ENCODE measurements at regions not wholly inside any gene's neighbourhood (a gene's known extent, or its start where the extent isn't known, plus 50 kb on each side); places are given as distances from the start of the nearest gene placed in this dataset.

- Histone ChIP-seq H3K9me3 (no peaks in the 10 kb centered on the region), H3K4me1 (no peaks in the 10 kb centered on the region), H3K27ac (replicated peaks in 1 of 4) (no peak overlapping the region), H3K4me3 (no peak overlapping the region), H3K27me3 (no peaks in the 10 kb centered on the region), H3K36me3 (no peaks in the 10 kb centered on the region)
- DNase-seq (ENCODE audit: extremely low spot score), result no peak
- 86% methylated on average over 1 of the region's 1 CpG for WGBS
- intact Hi-C loops (cut with DNase I), result no loop called here
- TF ChIP-seq POLR2AphosphoS5 (IDR thresholded peaks at IDR 0.05) (no peak), EP300 (IDR thresholded peaks at IDR 0.05) (no peak), POLR2A (IDR thresholded peaks at IDR 0.05; ENCODE audit: low read depth) (no peak), CTCF (IDR thresholded peaks at IDR 0.05) (no peak)
Measured at GRCh38 chr6:50135968-50136367, 86.2 kb upstream of the DEFB112 start.

GRCh38 chr6:50141100-50141499, 91.4 kb upstream of the DEFB112 start:
- H3K9me3 ChIP-seq, result no peaks in the 10 kb centered on the region
- no peaks in the 10 kb centered on the region for H3K4me1 ChIP-seq
- H3K4me3 ChIP-seq, result no peak overlapping the region
- H3K27ac ChIP-seq (replicated peaks in 1 of 4), result no peak overlapping the region
- DNase-seq (ENCODE audit: extremely low spot score), result no peak
- no peak for TF ChIP-seq POLR2AphosphoS5 (IDR thresholded peaks at IDR 0.05)
- TF ChIP-seq POLR2A (IDR thresholded peaks at IDR 0.05; ENCODE audit: low read depth), result no peak
- TF ChIP-seq CTCF (IDR thresholded peaks at IDR 0.05), result no peak
- TF ChIP-seq EP300 (IDR thresholded peaks at IDR 0.05), result no peak
- H3K36me3 ChIP-seq, result no peaks in the 10 kb centered on the region
- intact Hi-C loops (cut with DNase I), result no loop called here
- H3K27me3 ChIP-seq, result no peaks in the 10 kb centered on the region

GRCh38 chr6:50143011-50143719, 93.4 kb upstream of the DEFB112 start:
- Histone ChIP-seq H3K9me3 (no peaks in the 10 kb centered on the region), H3K27ac (replicated peaks in 1 of 4) (no peak overlapping the region), H3K4me3 (no peak overlapping the region), H3K36me3 (no peaks in the 10 kb centered on the region), H3K4me1 (no peaks in the 10 kb centered on the region), H3K27me3 (no peaks in the 10 kb centered on the region)
- no peak for TF ChIP-seq POLR2A (IDR thresholded peaks at IDR 0.05; ENCODE audit: low read depth)
- no peak for TF ChIP-seq EP300 (IDR thresholded peaks at IDR 0.05)
- no peak for TF ChIP-seq CTCF (IDR thresholded peaks at IDR 0.05)
- TF ChIP-seq POLR2AphosphoS5 (IDR thresholded peaks at IDR 0.05), result no peak
- WGBS, result 90% methylated on average over 2 of the region's 2 CpGs
- no peak for DNase-seq (ENCODE audit: extremely low spot score)
- intact Hi-C loops (cut with DNase I), result no loop called here

- intact Hi-C loops (cut with DNase I), result no loop called here
- no peak for DNase-seq (ENCODE audit: extremely low spot score)
- Histone ChIP-seq H3K27ac (replicated peaks in 1 of 4) (no peak overlapping the region), H3K27me3 (no peaks in the 10 kb centered on the region), H3K4me1 (no peaks in the 10 kb centered on the region), H3K9me3 (no peaks in the 10 kb centered on the region), H3K4me3 (no peak overlapping the region), H3K36me3 (no peaks in the 10 kb centered on the region)
- peak in 2 of 3 experiments; percentile 10 to 11 for TF ChIP-seq CTCF (IDR thresholded peaks at IDR 0.05)
- TF ChIP-seq POLR2AphosphoS5 (IDR thresholded peaks at IDR 0.05), result no peak
Measured at GRCh38 chr6:50145125-50145524, 95.4 kb upstream of the DEFB112 start.

- no peaks in the 10 kb centered on the region for H3K4me1 ChIP-seq
- no peak for DNase-seq (ENCODE audit: extremely low spot score)
- intact Hi-C loops (cut with DNase I), result no loop called here
- WGBS, result 87% methylated on average over 3 of the region's 3 CpGs
- H3K27ac ChIP-seq (replicated peaks in 1 of 4), result no peak overlapping the region
- no peak overlapping the region for H3K4me3 ChIP-seq
- H3K27me3 ChIP-seq, result no peaks in the 10 kb centered on the region
- H3K36me3 ChIP-seq, result no peaks in the 10 kb centered on the region
- no peaks in the 10 kb centered on the region for H3K9me3 ChIP-seq
- TF ChIP-seq EP300 (IDR thresholded peaks at IDR 0.05), result no peak
- TF ChIP-seq POLR2AphosphoS5 (IDR thresholded peaks at IDR 0.05), result no peak
- TF ChIP-seq POLR2A (IDR thresholded peaks at IDR 0.05; ENCODE audit: low read depth), result no peak
- TF ChIP-seq CTCF (IDR thresholded peaks at IDR 0.05), result no peak
Measured at GRCh38 chr6:50147371-50147770, 97.6 kb upstream of the DEFB112 start.
